Osteoblast (primary cell): ENCODE measurements at regions not wholly inside any gene's neighbourhood (a gene's known extent, or its start where the extent isn't known, plus 50 kb on each side); places are given as distances from the start of the nearest gene placed in this dataset.

Source experiments
- DNase-seq: peaks from one replicate; pipeline ENCODE4 v3.0.0; 2011; ENCODE audit warnings: low spot score, mixed read lengths; ENCODE audit not compliant: insufficient read length; ENCODE audit errors: missing footprints
- H2AFZ ChIP-seq: 2 replicates; pipeline ENCODE4 v1.6.0; 2011; ENCODE audit warnings: mild to moderate bottlenecking, low read length
- H3K27ac ChIP-seq: 2 replicates; pipeline ENCODE4 v1.5.1; 2011; ENCODE audit warnings: mild to moderate bottlenecking, low read depth, low read length, moderate library complexity
- H3K27me3 ChIP-seq: 2 replicates; pipeline ENCODE4 v1.6.0; 2012; ENCODE audit warnings: mild to moderate bottlenecking, control low read depth, inconsistent platforms, low read length, moderate library complexity; ENCODE audit not compliant: insufficient read depth
- H3K36me3 ChIP-seq: 2 replicates; pipeline ENCODE4 v1.5.1; 2011; ENCODE audit warnings: mild to moderate bottlenecking, low read length, control low read depth, moderate library complexity; ENCODE audit not compliant: insufficient read depth
- H3K4me1 ChIP-seq: 2 replicates; pipeline ENCODE4 v1.5.1; 2011; ENCODE audit warnings: mild to moderate bottlenecking, low read length, control low read depth, moderate library complexity; ENCODE audit not compliant: insufficient read depth
- H3K4me2 ChIP-seq: 2 replicates; pipeline ENCODE4 v1.6.0; 2011; ENCODE audit warnings: mild to moderate bottlenecking, low read length; ENCODE audit not compliant: insufficient read depth
- H3K4me3 ChIP-seq: fragments of 200-600 bp; sonication (generic); 3 replicates; pipeline ENCODE4 v1.5.1; 2012; ENCODE audit warnings: mild to moderate bottlenecking, low read length, inconsistent platforms; ENCODE audit not compliant: insufficient read depth
- H3K79me2 ChIP-seq: 2 replicates; pipeline ENCODE4 v1.6.0; 2012; ENCODE audit warnings: mild to moderate bottlenecking, low read length, control low read depth, inconsistent platforms; ENCODE audit not compliant: insufficient read depth
- H3K9me3 ChIP-seq: 2 replicates; pipeline ENCODE4 v1.5.1; 2011; ENCODE audit warnings: low read depth, low read length, control low read depth
- H4K20me1 ChIP-seq: 2 replicates; pipeline ENCODE4 v1.6.0; 2012; ENCODE audit warnings: mild to moderate bottlenecking, low read length, control low read depth; ENCODE audit not compliant: insufficient read depth
- TF ChIP-seq, protein P1 (sequence below): IDR thresholded peaks from 2 replicates; pipeline ENCODE4 v1.5.1; 2011; ENCODE audit warnings: mild to moderate bottlenecking, low read depth, low read length, moderate library complexity; ENCODE audit errors: extremely low read depth

DNA sequence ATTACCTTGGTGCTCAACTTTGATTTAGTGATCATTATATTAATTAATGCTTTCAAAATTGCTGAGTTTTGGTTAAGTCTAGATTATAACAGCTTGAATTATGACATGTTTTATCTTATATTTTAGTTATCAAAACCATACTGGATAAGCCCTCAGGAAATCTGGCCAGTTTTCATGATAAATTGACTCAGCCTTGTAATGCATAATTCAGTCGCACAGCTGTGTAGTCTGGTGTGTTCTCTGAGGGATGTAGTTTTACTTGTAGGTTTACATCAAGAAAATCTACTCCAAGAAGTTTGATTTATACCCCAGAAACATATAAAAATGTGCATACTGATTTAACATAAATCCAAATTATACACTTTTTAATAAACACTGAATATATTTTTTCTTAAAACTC is 477.5 kb downstream of the SPRY1 start:
- no peak for DNase-seq
- H3K79me2 ChIP-seq: no peaks in the 10 kb centered on the region
- no peaks in the 10 kb centered on the region for H4K20me1 ChIP-seq
- no peak overlapping the region for H3K4me2 ChIP-seq
- H3K36me3 ChIP-seq: no peaks in the 10 kb centered on the region
- no peak overlapping the region for H3K4me3 ChIP-seq
- no peaks in the 10 kb centered on the region for H3K4me1 ChIP-seq
- no peak overlapping the region for H2AFZ ChIP-seq
- no peak overlapping the region for H3K27ac ChIP-seq
- no peaks in the 10 kb centered on the region for H3K9me3 ChIP-seq
- no peaks in the 10 kb centered on the region for H3K27me3 ChIP-seq
- TF ChIP-seq, protein P1, sequence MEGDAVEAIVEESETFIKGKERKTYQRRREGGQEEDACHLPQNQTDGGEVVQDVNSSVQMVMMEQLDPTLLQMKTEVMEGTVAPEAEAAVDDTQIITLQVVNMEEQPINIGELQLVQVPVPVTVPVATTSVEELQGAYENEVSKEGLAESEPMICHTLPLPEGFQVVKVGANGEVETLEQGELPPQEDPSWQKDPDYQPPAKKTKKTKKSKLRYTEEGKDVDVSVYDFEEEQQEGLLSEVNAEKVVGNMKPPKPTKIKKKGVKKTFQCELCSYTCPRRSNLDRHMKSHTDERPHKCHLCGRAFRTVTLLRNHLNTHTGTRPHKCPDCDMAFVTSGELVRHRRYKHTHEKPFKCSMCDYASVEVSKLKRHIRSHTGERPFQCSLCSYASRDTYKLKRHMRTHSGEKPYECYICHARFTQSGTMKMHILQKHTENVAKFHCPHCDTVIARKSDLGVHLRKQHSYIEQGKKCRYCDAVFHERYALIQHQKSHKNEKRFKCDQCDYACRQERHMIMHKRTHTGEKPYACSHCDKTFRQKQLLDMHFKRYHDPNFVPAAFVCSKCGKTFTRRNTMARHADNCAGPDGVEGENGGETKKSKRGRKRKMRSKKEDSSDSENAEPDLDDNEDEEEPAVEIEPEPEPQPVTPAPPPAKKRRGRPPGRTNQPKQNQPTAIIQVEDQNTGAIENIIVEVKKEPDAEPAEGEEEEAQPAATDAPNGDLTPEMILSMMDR: no peak

DNA sequence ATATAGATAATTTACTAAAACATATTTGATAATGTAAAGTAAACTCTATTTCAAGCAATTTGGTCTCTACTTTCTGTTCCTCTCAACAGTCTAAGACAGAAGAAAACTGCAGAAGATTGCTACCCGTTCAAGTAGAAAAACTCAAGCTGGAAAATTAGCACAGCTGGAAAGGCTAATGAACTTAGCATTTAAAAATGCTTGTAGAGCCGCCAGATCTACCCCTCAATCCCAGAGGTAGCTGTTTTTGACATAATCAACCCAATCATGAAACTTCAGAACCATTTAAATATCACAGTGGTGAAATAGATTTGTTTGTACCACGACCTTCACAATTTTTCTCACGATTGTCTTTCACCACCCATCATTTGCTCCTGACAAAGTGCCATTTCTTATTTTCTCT is 479.5 kb downstream of the SPRY1 start:
- H3K4me2 ChIP-seq: no peak overlapping the region
- H3K36me3 ChIP-seq: no peaks in the 10 kb centered on the region
- H3K27ac ChIP-seq: no peak overlapping the region
- no peaks in the 10 kb centered on the region for H3K9me3 ChIP-seq
- no peak overlapping the region for H3K4me3 ChIP-seq
- no peak for DNase-seq
- H3K27me3 ChIP-seq: no peaks in the 10 kb centered on the region
- H2AFZ ChIP-seq: peak overlapping the region; percentile 33
- H3K79me2 ChIP-seq: no peaks in the 10 kb centered on the region
- no peaks in the 10 kb centered on the region for H4K20me1 ChIP-seq
- no peaks in the 10 kb centered on the region for H3K4me1 ChIP-seq
- TF ChIP-seq, protein P1: no peak

GRCh38 chr4:123876671-123877101 is 480.1 kb downstream of the SPRY1 start:
- Histone ChIP-seq H3K4me2 (no peak overlapping the region), H2AFZ (peak overlapping the region; percentile 33), H3K9me3 (no peaks in the 10 kb centered on the region), H3K27me3 (no peaks in the 10 kb centered on the region), H3K36me3 (no peaks in the 10 kb centered on the region), H3K79me2 (no peaks in the 10 kb centered on the region), H3K27ac (no peak overlapping the region), H3K4me1 (no peaks in the 10 kb centered on the region), H4K20me1 (no peaks in the 10 kb centered on the region), H3K4me3 (no peak overlapping the region)
- TF ChIP-seq, protein P1: no peak
- no peak for DNase-seq

- H2AFZ ChIP-seq: no peak overlapping the region
- no peaks in the 10 kb centered on the region for H3K9me3 ChIP-seq
- no peak overlapping the region for H3K4me3 ChIP-seq
- no peaks in the 10 kb centered on the region for H3K4me1 ChIP-seq
- no peaks in the 10 kb centered on the region for H3K79me2 ChIP-seq
- no peaks in the 10 kb centered on the region for H3K27me3 ChIP-seq
- TF ChIP-seq, protein P1: no peak
- DNase-seq: no peak
- no peak overlapping the region for H3K4me2 ChIP-seq
- no peaks in the 10 kb centered on the region for H4K20me1 ChIP-seq
- no peaks in the 10 kb centered on the region for H3K36me3 ChIP-seq
- H3K27ac ChIP-seq: no peak overlapping the region
Observed at GRCh38 chr4:123877551-123877950, 481.0 kb downstream of the SPRY1 start.
